AG04450 (cell line): ENCODE measurements at regions not wholly inside any gene's neighbourhood (a gene's known extent, or its start where the extent isn't known, plus 50 kb on each side); places are given as distances from the start of the nearest gene placed in this dataset.

ENCODE experiments used
- CTCF ChIA-PET: fragments of 300-600, 350-600 bp; formaldehyde crosslinking; extraction: SDS; loops from one replicate; lab custom pipeline; 2022; ENCODE audit warnings: antibody characterized with exemption, inconsistent platforms; lab: Charles Lee
- POLR2A ChIA-PET: fragments of 350-600 bp; formaldehyde crosslinking; extraction: SDS; loops from one replicate; lab custom pipeline; 2021; ENCODE audit warnings: antibody characterized with exemption, inconsistent platforms; lab: Yijun Ruan, JAX
- DNase-seq: peaks from one replicate; pipeline ENCODE4 v3.0.0-alpha.2; 2011; ENCODE audit warnings: low read depth, low spot score
- H3K27ac ChIP-seq: one replicate; pipeline ENCODE4 v1.5.1; 2012; ENCODE audit warnings: low read depth, low read length, control low read depth
- H3K27me3 ChIP-seq: one replicate; pipeline ENCODE4 v1.6.0; 2012; ENCODE audit warnings: low read length; ENCODE audit not compliant: control insufficient read depth, insufficient read depth
- H3K4me3 ChIP-seq: 2 replicates; pipeline ENCODE4 v1.5.1; 2011; ENCODE audit warnings: mild to moderate bottlenecking, low read depth, low read length, control low read depth
- H3K9me3 ChIP-seq: 2 replicates; pipeline ENCODE4 v1.5.1; 2012; ENCODE audit warnings: low read length; ENCODE audit not compliant: control insufficient read depth, insufficient read depth
- CTCF ChIP-seq: IDR thresholded peaks from 2 replicates; pipeline ENCODE4 v1.5.1; 2011; ENCODE audit warnings: low read depth, low read length, control low read depth, inconsistent platforms

GRCh38 chr1:106700211-106700610, 356.3 kb upstream of the PRMT6 start:
- Histone ChIP-seq H3K27me3 (no peaks in the 10 kb centered on the region), H3K4me3 (no peak overlapping the region), H3K27ac (no peak overlapping the region), H3K9me3 (no peaks in the 10 kb centered on the region)
- POLR2A ChIA-PET = no interaction called here
- DNase-seq = no peak
- TF ChIP-seq CTCF = no peak
- CTCF ChIA-PET = no interaction called here

- no peak overlapping the region for H3K27ac ChIP-seq
- TF ChIP-seq CTCF = no peak
- H3K27me3 ChIP-seq = no peaks in the 10 kb centered on the region
- ChIA-PET POLR2A (no interaction called here), CTCF (no interaction called here)
- DNase-seq = no peak
- no peaks in the 10 kb centered on the region for H3K9me3 ChIP-seq
- no peak overlapping the region for H3K4me3 ChIP-seq
These were observed 350.5 kb upstream of the PRMT6 start for GRCh38 chr1:106705971-106706370.

- no peak for TF ChIP-seq CTCF
- no peaks in the 10 kb centered on the region for H3K27me3 ChIP-seq
- H3K4me3 ChIP-seq = no peak overlapping the region
- no peak overlapping the region for H3K27ac ChIP-seq
- H3K9me3 ChIP-seq = no peaks in the 10 kb centered on the region
- DNase-seq = no peak
- ChIA-PET CTCF (no interaction called here), POLR2A (no interaction called here)
These were observed 338.9 kb upstream of the PRMT6 start for GRCh38 chr1:106717591-106717990.

GRCh38 chr1:106721790-106722189, 334.7 kb upstream of the PRMT6 start:
- ChIA-PET POLR2A (no interaction called here), CTCF (no interaction called here)
- Histone ChIP-seq H3K9me3 (no peaks in the 10 kb centered on the region), H3K27ac (no peak overlapping the region), H3K4me3 (no peak overlapping the region), H3K27me3 (no peaks in the 10 kb centered on the region)
- TF ChIP-seq CTCF = no peak
- no peak for DNase-seq

- CTCF ChIA-PET = no interaction called here
- no peak for TF ChIP-seq CTCF
- POLR2A ChIA-PET = no interaction called here
- Histone ChIP-seq H3K9me3 (no peaks in the 10 kb centered on the region), H3K27me3 (no peaks in the 10 kb centered on the region), H3K27ac (no peak overlapping the region), H3K4me3 (no peak overlapping the region)
- DNase-seq = no peak
These were observed 334.0 kb upstream of the PRMT6 start for GRCh38 chr1:106722466-106722865.
